ENCODE measurements at regions not wholly inside any gene's neighbourhood (a gene's known extent, or its start where the extent isn't known, plus 50 kb on each side); places are given as distances from the start of the nearest gene placed in this dataset.
"Not testable (repeated sequence)": the region's sequence is repeated elsewhere in the genome, so short reads cannot be mapped to it uniquely, and the experiment has no call there.

GRCh38 chr9:97096793-97097192 is 57.9 kb upstream of the CTSV start:
- no peaks in the 10 kb centered on the region for H3K27me3 ChIP-seq (ENCODE audit: insufficient read depth, low read length)
- H3K9ac ChIP-seq (ENCODE audit: extremely low read depth, insufficient read length, low read length): no peak overlapping the region
- DNase-seq: no peak
- H2AK5ac ChIP-seq (ENCODE audit: insufficient read length, low read length): no peak overlapping the region
- no peaks in the 10 kb centered on the region for H3K9me3 ChIP-seq (ENCODE audit: control insufficient read depth, low read depth, low read length)
- H4K5ac ChIP-seq (ENCODE audit: insufficient read length, low read depth, low read length): no peak overlapping the region
- no peak overlapping the region for H3K14ac ChIP-seq (ENCODE audit: insufficient read depth, low read length)
- no peaks in the 10 kb centered on the region; a peak in 1 of 4 replicates for H3K4me1 Mint-ChIP-seq
- H3K4me2 ChIP-seq (ENCODE audit: insufficient read depth, insufficient read length, low read length): no peak overlapping the region
- no peaks in the 10 kb centered on the region for H3K79me2 ChIP-seq (ENCODE audit: insufficient read depth, low read length)
- no peak overlapping the region for H2BK5ac ChIP-seq (ENCODE audit: insufficient read length, low read length)
- H3K4ac ChIP-seq (ENCODE audit: low read depth, low read length): no peak overlapping the region
- H3K23ac ChIP-seq (ENCODE audit: insufficient read length, low read depth, low read length): no peak overlapping the region
- H4K91ac ChIP-seq (ENCODE audit: insufficient read length, low read depth, low read length): no peak overlapping the region
- no peak overlapping the region for H2BK15ac ChIP-seq (ENCODE audit: low read depth, low read length)
- no peak overlapping the region for H2BK120ac ChIP-seq (ENCODE audit: low read depth, low read length, poor library complexity, severe bottlenecking)
- no peak overlapping the region for H3K56ac ChIP-seq (ENCODE audit: insufficient read length, low read depth, low read length)
- TF ChIP-seq CTCF (conservative IDR thresholded peaks at IDR 0.05): no peak
- H3K18ac ChIP-seq (ENCODE audit: insufficient read length, low read depth, low read length): no peak overlapping the region
- H2AFZ ChIP-seq (ENCODE audit: low read length): no peak overlapping the region
- H3K36me3 Mint-ChIP-seq (ENCODE audit: insufficient read depth in 1 of 3, low read depth in 3 of 3): peaks cover 0 to 4% (median 0%) of the 10 kb centered on the region in 3 experiments; a peak in 3 of 7 replicates
- no peaks in the 10 kb centered on the region for H3K23me2 ChIP-seq (ENCODE audit: insufficient read length, low read depth, low read length, poor library complexity, severe bottlenecking)
- no CpG with 5 or more reads among the region's 4 CpGs for WGBS (ENCODE audit: extremely low coverage, insufficient read length, low lambda C conversion rate)
- H3T11ph ChIP-seq (ENCODE audit: low read length): no peak overlapping the region
- no peaks in the 10 kb centered on the region for H3K79me1 ChIP-seq (ENCODE audit: insufficient read depth, low read depth, low read length, poor library complexity, severe bottlenecking)
- no peak overlapping the region for H4K8ac ChIP-seq (replicated peaks; ENCODE audit: insufficient read length, low read depth, low read length)
- no peaks in the 10 kb centered on the region for H4K20me1 ChIP-seq (ENCODE audit: control insufficient read depth, insufficient read depth, insufficient read length)
- no peak overlapping the region for H3K27ac Mint-ChIP-seq
- no peak overlapping the region for H2BK12ac ChIP-seq (ENCODE audit: insufficient read length, low read depth, low read length)
- H3K9me3 Mint-ChIP-seq: no peaks in the 10 kb centered on the region
- no peak overlapping the region for H3K4me3 Mint-ChIP-seq
- H2BK20ac ChIP-seq (ENCODE audit: low read depth, low read length, poor library complexity, severe bottlenecking): no peak overlapping the region
- H3K27ac ChIP-seq (ENCODE audit: insufficient read length, low read depth, low read length): no peak overlapping the region
- no peaks in the 10 kb centered on the region for H3K27me3 Mint-ChIP-seq (ENCODE audit: low read depth)
- H3K4me1 ChIP-seq (ENCODE audit: insufficient read depth, low read length): no peaks in the 10 kb centered on the region

DNA sequence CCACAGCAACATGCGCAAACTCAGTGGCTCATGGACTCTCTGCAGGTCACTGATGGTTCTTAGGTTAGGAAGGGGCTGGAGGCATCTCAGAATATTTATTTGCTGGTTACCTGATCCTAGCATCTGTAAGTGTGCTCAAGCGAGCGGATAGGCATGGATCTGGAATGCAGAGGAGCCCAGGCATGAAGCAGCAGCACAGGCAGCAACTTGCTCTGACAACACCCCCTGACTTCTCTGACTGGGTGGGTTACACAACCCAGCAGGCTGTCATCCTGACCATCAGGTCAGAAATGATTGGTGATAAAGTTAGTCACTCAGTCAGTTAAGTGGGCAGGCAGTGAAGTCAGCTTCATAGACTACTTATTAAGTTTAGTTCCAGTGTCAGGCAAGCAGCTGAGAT is 50.4 kb upstream of the CTSV start:
- not testable (repeated sequence) for H2AK5ac ChIP-seq (ENCODE audit: insufficient read length, low read length); H4K91ac ChIP-seq (ENCODE audit: insufficient read length, low read depth, low read length); H3K4ac ChIP-seq (ENCODE audit: low read depth, low read length); H3K4me1 ChIP-seq (ENCODE audit: insufficient read depth, low read length); H4K20me1 ChIP-seq (ENCODE audit: control insufficient read depth, insufficient read depth, insufficient read length); H2BK120ac ChIP-seq (ENCODE audit: low read depth, low read length, poor library complexity, severe bottlenecking); H3K4me2 ChIP-seq (ENCODE audit: insufficient read depth, insufficient read length, low read length); H3K79me2 ChIP-seq (ENCODE audit: insufficient read depth, low read length); H3K23ac ChIP-seq (ENCODE audit: insufficient read length, low read depth, low read length); H3K36me3 Mint-ChIP-seq (ENCODE audit: insufficient read depth in 1 of 3, low read depth in 3 of 3); H2BK5ac ChIP-seq (ENCODE audit: insufficient read length, low read length); H3K27me3 ChIP-seq (ENCODE audit: insufficient read depth, low read length); H3K27ac ChIP-seq (ENCODE audit: insufficient read length, low read depth, low read length); H3K79me1 ChIP-seq (ENCODE audit: insufficient read depth, low read depth, low read length, poor library complexity, severe bottlenecking); DNase-seq; H3K14ac ChIP-seq (ENCODE audit: insufficient read depth, low read length); H2BK15ac ChIP-seq (ENCODE audit: low read depth, low read length); H3K4me3 Mint-ChIP-seq; H3T11ph ChIP-seq (ENCODE audit: low read length); H3K56ac ChIP-seq (ENCODE audit: insufficient read length, low read depth, low read length); H3K18ac ChIP-seq (ENCODE audit: insufficient read length, low read depth, low read length); H2BK12ac ChIP-seq (ENCODE audit: insufficient read length, low read depth, low read length); H3K9me3 ChIP-seq (ENCODE audit: control insufficient read depth, low read depth, low read length); H3K23me2 ChIP-seq (ENCODE audit: insufficient read length, low read depth, low read length, poor library complexity, severe bottlenecking); H3K9me3 Mint-ChIP-seq; H2AFZ ChIP-seq (ENCODE audit: low read length); H4K5ac ChIP-seq (ENCODE audit: insufficient read length, low read depth, low read length); H2BK20ac ChIP-seq (ENCODE audit: low read depth, low read length, poor library complexity, severe bottlenecking); H3K27me3 Mint-ChIP-seq (ENCODE audit: low read depth); H3K9ac ChIP-seq (ENCODE audit: extremely low read depth, insufficient read length, low read length); H4K8ac ChIP-seq (replicated peaks; ENCODE audit: insufficient read length, low read depth, low read length)
- peaks cover 18% of the 10 kb centered on the region in 2 experiments for H3K4me1 Mint-ChIP-seq
- peak overlapping the region in 2 of 3 experiments; percentile 47 to 68; a peak in 2 of 7 replicates for H3K27ac Mint-ChIP-seq
- no CpG with 5 or more reads among the region's 3 CpGs for WGBS (ENCODE audit: extremely low coverage, insufficient read length, low lambda C conversion rate)

Measured in H9 (cell line).